Bronchial epithelial cell (primary cell): ENCODE measurements at regions not wholly inside any gene's neighbourhood (a gene's known extent, or its start where the extent isn't known, plus 50 kb on each side); places are given as distances from the start of the nearest gene placed in this dataset.
"Not testable (repeated sequence)": the region's sequence is repeated elsewhere in the genome, so short reads cannot be mapped to it uniquely, and the experiment has no call there.

Experiments used
- DNase-seq: peaks from one replicate; pipeline ENCODE4 v3.0.0-alpha.2; 2010; ENCODE audit warnings: low read depth
- FAIRE-seq: peaks from 2 replicates; lab custom pipeline; 2011; peaks lifted over from hg19 to GRCh38; lab: Jason Lieb, UNC
- H3K27me3 ChIP-seq: 2 replicates; pipeline ENCODE4 v1.5.1; 2011; ENCODE audit warnings: low read length; ENCODE audit not compliant: control insufficient read depth, insufficient read depth
- H3K36me3 ChIP-seq: 2 replicates; pipeline ENCODE4 v1.5.1; 2011; ENCODE audit warnings: low read length; ENCODE audit not compliant: control insufficient read depth, insufficient read depth
- H3K4me3 ChIP-seq: 2 replicates; pipeline ENCODE4 v1.5.1; 2011; ENCODE audit warnings: mild to moderate bottlenecking, low read depth, low read length, control low read depth
- CTCF ChIP-seq: IDR thresholded peaks from 2 replicates; pipeline ENCODE4 v1.5.1; 2011; ENCODE audit warnings: mild to moderate bottlenecking, moderate library complexity, low read length, control low read depth, inconsistent platforms; ENCODE audit not compliant: insufficient read depth, severe bottlenecking

GRCh38 chr12:65731771-65732170, 92.5 kb upstream of the HMGA2 start:
- Histone ChIP-seq H3K36me3 (no peaks in the 10 kb centered on the region), H3K4me3 (no peak overlapping the region), H3K27me3 (no peaks in the 10 kb centered on the region)
- FAIRE-seq (no peak), DNase-seq (no peak)
- no peak for TF ChIP-seq CTCF

- not testable (repeated sequence) for H3K27me3 ChIP-seq, H3K36me3 ChIP-seq, H3K4me3 ChIP-seq, DNase-seq, FAIRE-seq
Observed at GRCh38 chr12:65733643-65734042, 90.6 kb upstream of the HMGA2 start.

GRCh38 chr12:65734226-65734625, 90.1 kb upstream of the HMGA2 start:
- FAIRE-seq: no peak
- H3K4me3 ChIP-seq: no peak overlapping the region
- TF ChIP-seq CTCF: no peak
- H3K36me3 ChIP-seq: no peaks in the 10 kb centered on the region
- no peaks in the 10 kb centered on the region for H3K27me3 ChIP-seq
- DNase-seq: no peak

- H3K36me3 ChIP-seq: no peaks in the 10 kb centered on the region
- TF ChIP-seq CTCF: no peak
- DNase-seq (no peak), FAIRE-seq (no peak)
- no peak overlapping the region for H3K4me3 ChIP-seq
- H3K27me3 ChIP-seq: no peaks in the 10 kb centered on the region
Observed at GRCh38 chr12:65739606-65740005, 84.7 kb upstream of the HMGA2 start.

- no peak for TF ChIP-seq CTCF
- no peaks in the 10 kb centered on the region for H3K27me3 ChIP-seq
- FAIRE-seq (no peak), DNase-seq (no peak)
- H3K4me3 ChIP-seq: peak overlapping the region; percentile 92
- H3K36me3 ChIP-seq: no peaks in the 10 kb centered on the region
Observed at GRCh38 chr12:65740506-65740872, 83.8 kb upstream of the HMGA2 start.

- H3K36me3 ChIP-seq: no peaks in the 10 kb centered on the region
- no peak for FAIRE-seq
- H3K4me3 ChIP-seq: peak overlapping the region; percentile 92
- no peaks in the 10 kb centered on the region for H3K27me3 ChIP-seq
- peak; percentile 47 for DNase-seq
- TF ChIP-seq CTCF: no peak
Observed at GRCh38 chr12:65740873-65741600, 83.2 kb upstream of the HMGA2 start.
